ENCODE measurements at regions not wholly inside any gene's neighbourhood (a gene's known extent, or its start where the extent isn't known, plus 50 kb on each side); places are given as distances from the start of the nearest gene placed in this dataset.
A peak's percentile ranks its signal among the peaks of the same experiment; 100 is the strongest.

DNA sequence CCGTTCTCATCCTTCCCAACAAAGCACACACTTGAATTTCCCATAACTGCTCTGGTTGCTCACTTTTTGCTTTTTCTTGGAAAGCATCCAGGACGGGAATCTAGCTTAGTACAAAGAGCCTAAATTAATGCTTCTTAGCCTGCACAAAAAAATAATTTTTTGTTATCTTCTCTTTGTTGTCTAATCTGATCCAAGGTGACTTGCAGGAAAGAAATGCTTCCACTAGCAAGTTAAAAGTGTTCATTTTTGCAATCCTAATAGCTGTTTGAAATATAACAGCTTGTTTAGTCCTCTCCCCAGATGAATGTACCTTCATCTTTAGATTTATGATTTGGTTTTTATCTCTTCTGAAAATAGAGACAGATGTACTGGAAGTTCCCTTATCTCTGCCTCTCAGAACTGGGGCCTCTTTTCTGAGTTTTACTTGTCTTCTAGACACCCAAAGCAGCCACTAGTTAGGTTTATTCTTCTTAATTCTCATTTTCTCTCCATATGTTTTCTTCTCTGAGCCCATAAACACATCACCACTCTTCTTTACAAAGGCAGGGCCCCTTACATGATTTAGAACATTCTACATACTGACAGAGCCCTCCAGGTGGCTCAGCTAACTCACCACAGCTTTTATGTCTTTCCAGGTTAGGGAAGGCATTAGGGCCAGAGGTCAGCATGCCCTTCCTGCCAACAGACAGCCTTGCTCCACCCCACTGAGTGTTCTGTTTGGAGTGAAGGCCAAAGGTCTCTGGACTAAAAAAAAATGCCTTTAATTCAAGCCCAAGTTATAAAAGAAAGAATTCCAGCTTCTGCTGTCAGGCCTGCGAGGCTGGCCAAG, 74.7 kb upstream of the MAP4K3 start:
- no peak overlapping the region for H3K23ac ChIP-seq (ENCODE audit: insufficient read length)
- H4K8ac ChIP-seq (ENCODE audit: extremely low read depth, insufficient read depth, low read length) = no peak overlapping the region
- H3K9ac ChIP-seq (replicated peaks in 1 of 4; ENCODE audit: extremely low read depth in 1 of 4, low read depth in 3 of 4, low read length in 3 of 4) = no peak overlapping the region
- FAIRE-seq (no peak), DNase-seq (ENCODE audit: low read depth in 1 of 2, low spot score in 2 of 2) (no peak)
- no peak overlapping the region for H4K5ac ChIP-seq (ENCODE audit: insufficient read length, low read depth, low read length)
- 0 out of 2 replicates have a peak, but pooled peaks have one; percentile 23 for TF ChIP-seq TCF12 (IDR thresholded peaks at IDR 0.05; ENCODE audit: low read depth, low read length)
- peak in 1 of 2 experiments; percentile 12; a peak in 1 of 4 replicates for TF ChIP-seq RAD21 (IDR thresholded peaks at IDR 0.05 in 1 of 2, conservative IDR thresholded peaks at IDR 0.05 in 1 of 2; ENCODE audit: low read depth in 2 of 2, low read length in 2 of 2)
- no peak for TF ChIP-seq POLR2AphosphoS5 (IDR thresholded peaks at IDR 0.05; ENCODE audit: low read depth, low read length)
- no peak for TF ChIP-seq KDM4A (IDR thresholded peaks at IDR 0.05; ENCODE audit: low read depth, low read length, severe bottlenecking)
- H3K27me3 ChIP-seq (replicated peaks in 1 of 4; ENCODE audit: control insufficient read depth in 3 of 4, extremely low read depth in 1 of 4, insufficient read depth in 3 of 4, low read length in 3 of 4) = no peaks in the 10 kb centered on the region
- no peaks in the 10 kb centered on the region for H3K79me2 ChIP-seq (ENCODE audit: control insufficient read depth in 1 of 2, insufficient read depth in 2 of 2, low read length in 2 of 2)
- 88% methylated on average over 3 of the region's 3 CpGs; no CpG with 5 or more reads in 1 of the 2 experiments for WGBS, 2 experiments (ENCODE audit: extremely low coverage in 1 of 2, insufficient coverage in 1 of 2, insufficient read length in 1 of 2, insufficient replicate concordance in 2 of 2, low coverage in 1 of 2, low lambda C conversion rate in 2 of 2, missing lambda C conversion rate in 1 of 2)
- H2BK120ac ChIP-seq (replicated peaks; ENCODE audit: low read depth, low read length) = no peak overlapping the region
- no peak overlapping the region for H3K4ac ChIP-seq (replicated peaks; ENCODE audit: insufficient read length, low read depth, low read length)
- no peak overlapping the region for H2AFZ ChIP-seq (ENCODE audit: low read length)
- no peak overlapping the region for H2BK15ac ChIP-seq (ENCODE audit: low read length)
- H3K36me3 ChIP-seq (ENCODE audit: control insufficient read depth in 2 of 4, insufficient read depth in 4 of 4, low read length in 3 of 4) = no peaks in the 10 kb centered on the region
- no peak overlapping the region for H3K14ac ChIP-seq (ENCODE audit: insufficient read length)
- H3K27ac ChIP-seq (ENCODE audit: low read depth, low read length) = no peak overlapping the region
- no peaks in the 10 kb centered on the region for H4K20me1 ChIP-seq (replicated peaks in 1 of 2; ENCODE audit: control insufficient read depth in 1 of 2, insufficient read depth in 2 of 2, low read length in 2 of 2)
- no peaks in the 10 kb centered on the region for H3K23me2 ChIP-seq (ENCODE audit: low read depth, low read length)
- peaks cover 5 to 20% (median 14%) of the 10 kb centered on the region in 4 experiments for H3K4me1 ChIP-seq (replicated peaks in 1 of 4; ENCODE audit: control insufficient read depth in 3 of 4, insufficient read depth in 4 of 4, low read length in 3 of 4)
- no peak overlapping the region for H4K91ac ChIP-seq (replicated peaks; ENCODE audit: insufficient read length, low read length)
- H3K9me3 ChIP-seq (ENCODE audit: insufficient read depth in 2 of 2, low read depth in 1 of 2, low read length in 1 of 2) = no peaks in the 10 kb centered on the region
- no peak overlapping the region for H3K56ac ChIP-seq (replicated peaks; ENCODE audit: insufficient read length, low read depth, low read length)
- ChIA-PET POLR2A (ENCODE audit: partially characterized antibody) (interaction anchor here (0.7 kb wide), 1 partner anchor 82 kb away, joined by 3 read pairs; no protein-coding TSS in a partner anchor), CTCF (ENCODE audit: partially characterized antibody) (interaction anchor here (0.6 to 4.3 kb wide), 8 partner anchors 10 to 1752 kb away, joined by 3 to 19 read pairs (median 5); no protein-coding TSS in a partner anchor)
- no peak overlapping the region; the same call in 1 of the 2 replicates for H2BK20ac ChIP-seq (ENCODE audit: low read length)
- no peaks in the 10 kb centered on the region for H3K79me1 ChIP-seq (ENCODE audit: low read depth, low read length)
- no peak overlapping the region for H3K4me3 ChIP-seq (ENCODE audit: extremely low read depth in 1 of 4, insufficient read depth in 2 of 4, low read depth in 3 of 4, low read length in 4 of 4)
- H2BK5ac ChIP-seq (ENCODE audit: low read depth, low read length) = peak overlapping the region; percentile 79; the same call in 1 of the 2 replicates
- H3K4me2 ChIP-seq (ENCODE audit: insufficient read depth in 1 of 2, low read depth in 2 of 2, low read length in 2 of 2) = no peak overlapping the region
- 0 out of 2 replicates have a peak overlapping the region, but pooled peaks have one; percentile 77 for H2AK5ac ChIP-seq (ENCODE audit: low read depth, low read length)
- no peak overlapping the region; the same call in 1 of the 2 replicates for H3K18ac ChIP-seq (ENCODE audit: extremely low read depth, low read length)
- H2BK12ac ChIP-seq (ENCODE audit: low read depth, low read length) = 0 out of 2 replicates have a peak overlapping the region, but pooled peaks have one; percentile 78

All from H1 (cell line).